Liver (tissue), 3 donors: ENCODE measurements at regions not wholly inside any gene's neighbourhood (a gene's known extent, or its start where the extent isn't known, plus 50 kb on each side); places are given as distances from the start of the nearest gene placed in this dataset.

Experiments
- ATF3 ChIP-seq: IDR thresholded peaks from 2 replicates; pipeline ENCODE4 v1.6.1; 2016; ENCODE audit warnings: antibody characterized with exemption
- FOXA1 ChIP-seq: IDR thresholded peaks from 2 replicates; pipeline ENCODE4 v1.6.1; 2016; ENCODE audit warnings: antibody characterized with exemption
- JUND ChIP-seq, 2 donors: IDR thresholded peaks; 2 replicates each; pipeline ENCODE4 v1.6.1; 2016; ENCODE audit warnings: antibody characterized with exemption in 2 of 2
- NR2F2 ChIP-seq: IDR thresholded peaks from 2 replicates; pipeline ENCODE4 v1.6.1; 2016; ENCODE audit warnings: antibody characterized with exemption
- RAD21 ChIP-seq, 2 donors: IDR thresholded peaks; 2 replicates each; pipeline ENCODE4 v1.6.1; 2016; ENCODE audit warnings: antibody characterized with exemption in 2 of 2, mild to moderate bottlenecking in 2 of 2
- TAF1 ChIP-seq: conservative IDR thresholded peaks from 2 replicates; pipeline ENCODE4 v1.6.1; 2016; ENCODE audit warnings: antibody characterized with exemption, mild to moderate bottlenecking
- TF ChIP-seq, protein P1 (sequence below): IDR thresholded peaks from 2 replicates; pipeline ENCODE4 v1.6.1; 2016; ENCODE audit warnings: antibody characterized with exemption, mild to moderate bottlenecking
- TF ChIP-seq, protein P2 (sequence below): fragments of 150-350 bp; IDR thresholded peaks from 2 replicates; pipeline ENCODE4 v1.5.1; 2017; ENCODE audit warnings: improper control_type of control experiment, low read depth, low read length; ENCODE audit not compliant: missing input control
- donor health status: healthy.
- donor health status: healthy.

- TF ChIP-seq NR2F2 (no peak), TAF1 (no peak), ATF3 (no peak), JUND (IDR thresholded peaks at IDR 0.05) (no peak), FOXA1 (no peak), RAD21 (IDR thresholded peaks at IDR 0.05) (no peak)
- TF ChIP-seq, protein P1, sequence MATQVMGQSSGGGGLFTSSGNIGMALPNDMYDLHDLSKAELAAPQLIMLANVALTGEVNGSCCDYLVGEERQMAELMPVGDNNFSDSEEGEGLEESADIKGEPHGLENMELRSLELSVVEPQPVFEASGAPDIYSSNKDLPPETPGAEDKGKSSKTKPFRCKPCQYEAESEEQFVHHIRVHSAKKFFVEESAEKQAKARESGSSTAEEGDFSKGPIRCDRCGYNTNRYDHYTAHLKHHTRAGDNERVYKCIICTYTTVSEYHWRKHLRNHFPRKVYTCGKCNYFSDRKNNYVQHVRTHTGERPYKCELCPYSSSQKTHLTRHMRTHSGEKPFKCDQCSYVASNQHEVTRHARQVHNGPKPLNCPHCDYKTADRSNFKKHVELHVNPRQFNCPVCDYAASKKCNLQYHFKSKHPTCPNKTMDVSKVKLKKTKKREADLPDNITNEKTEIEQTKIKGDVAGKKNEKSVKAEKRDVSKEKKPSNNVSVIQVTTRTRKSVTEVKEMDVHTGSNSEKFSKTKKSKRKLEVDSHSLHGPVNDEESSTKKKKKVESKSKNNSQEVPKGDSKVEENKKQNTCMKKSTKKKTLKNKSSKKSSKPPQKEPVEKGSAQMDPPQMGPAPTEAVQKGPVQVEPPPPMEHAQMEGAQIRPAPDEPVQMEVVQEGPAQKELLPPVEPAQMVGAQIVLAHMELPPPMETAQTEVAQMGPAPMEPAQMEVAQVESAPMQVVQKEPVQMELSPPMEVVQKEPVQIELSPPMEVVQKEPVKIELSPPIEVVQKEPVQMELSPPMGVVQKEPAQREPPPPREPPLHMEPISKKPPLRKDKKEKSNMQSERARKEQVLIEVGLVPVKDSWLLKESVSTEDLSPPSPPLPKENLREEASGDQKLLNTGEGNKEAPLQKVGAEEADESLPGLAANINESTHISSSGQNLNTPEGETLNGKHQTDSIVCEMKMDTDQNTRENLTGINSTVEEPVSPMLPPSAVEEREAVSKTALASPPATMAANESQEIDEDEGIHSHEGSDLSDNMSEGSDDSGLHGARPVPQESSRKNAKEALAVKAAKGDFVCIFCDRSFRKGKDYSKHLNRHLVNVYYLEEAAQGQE = no peak
- TF ChIP-seq, protein P2, sequence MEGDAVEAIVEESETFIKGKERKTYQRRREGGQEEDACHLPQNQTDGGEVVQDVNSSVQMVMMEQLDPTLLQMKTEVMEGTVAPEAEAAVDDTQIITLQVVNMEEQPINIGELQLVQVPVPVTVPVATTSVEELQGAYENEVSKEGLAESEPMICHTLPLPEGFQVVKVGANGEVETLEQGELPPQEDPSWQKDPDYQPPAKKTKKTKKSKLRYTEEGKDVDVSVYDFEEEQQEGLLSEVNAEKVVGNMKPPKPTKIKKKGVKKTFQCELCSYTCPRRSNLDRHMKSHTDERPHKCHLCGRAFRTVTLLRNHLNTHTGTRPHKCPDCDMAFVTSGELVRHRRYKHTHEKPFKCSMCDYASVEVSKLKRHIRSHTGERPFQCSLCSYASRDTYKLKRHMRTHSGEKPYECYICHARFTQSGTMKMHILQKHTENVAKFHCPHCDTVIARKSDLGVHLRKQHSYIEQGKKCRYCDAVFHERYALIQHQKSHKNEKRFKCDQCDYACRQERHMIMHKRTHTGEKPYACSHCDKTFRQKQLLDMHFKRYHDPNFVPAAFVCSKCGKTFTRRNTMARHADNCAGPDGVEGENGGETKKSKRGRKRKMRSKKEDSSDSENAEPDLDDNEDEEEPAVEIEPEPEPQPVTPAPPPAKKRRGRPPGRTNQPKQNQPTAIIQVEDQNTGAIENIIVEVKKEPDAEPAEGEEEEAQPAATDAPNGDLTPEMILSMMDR = no peak
Observed at GRCh38 chr15:75107908-75108838, 84.8 kb downstream of the PPCDC start.
